ENCODE measurements at regions not wholly inside any gene's neighbourhood (a gene's known extent, or its start where the extent isn't known, plus 50 kb on each side); places are given as distances from the start of the nearest gene placed in this dataset.
"Not testable (repeated sequence)": the region's sequence is repeated elsewhere in the genome, so short reads cannot be mapped to it uniquely, and the experiment has no call there.

DNA sequence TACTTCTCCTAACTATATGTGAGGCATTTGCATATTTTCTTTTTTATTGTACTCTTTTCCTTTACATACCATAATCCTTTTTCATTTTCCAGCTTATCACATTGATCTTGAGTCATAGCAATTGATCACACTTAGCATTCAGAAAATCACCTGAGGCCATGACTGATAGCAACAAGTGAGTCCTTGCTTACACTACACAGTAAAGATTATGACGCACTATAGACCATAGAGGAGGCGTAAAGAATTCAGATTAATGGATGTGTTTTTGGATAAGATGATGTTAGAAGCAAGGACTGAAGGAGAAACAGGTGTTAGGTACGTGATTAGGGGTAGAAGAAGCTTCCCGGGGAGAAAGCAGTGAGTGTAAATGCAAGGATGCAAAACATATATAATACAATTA lies 637.7 kb downstream of the ETNK1 start:
- H3K4me3 ChIP-seq (ENCODE audit: insufficient read depth, low read length), result no peak overlapping the region
- TF ChIP-seq, protein P1, sequence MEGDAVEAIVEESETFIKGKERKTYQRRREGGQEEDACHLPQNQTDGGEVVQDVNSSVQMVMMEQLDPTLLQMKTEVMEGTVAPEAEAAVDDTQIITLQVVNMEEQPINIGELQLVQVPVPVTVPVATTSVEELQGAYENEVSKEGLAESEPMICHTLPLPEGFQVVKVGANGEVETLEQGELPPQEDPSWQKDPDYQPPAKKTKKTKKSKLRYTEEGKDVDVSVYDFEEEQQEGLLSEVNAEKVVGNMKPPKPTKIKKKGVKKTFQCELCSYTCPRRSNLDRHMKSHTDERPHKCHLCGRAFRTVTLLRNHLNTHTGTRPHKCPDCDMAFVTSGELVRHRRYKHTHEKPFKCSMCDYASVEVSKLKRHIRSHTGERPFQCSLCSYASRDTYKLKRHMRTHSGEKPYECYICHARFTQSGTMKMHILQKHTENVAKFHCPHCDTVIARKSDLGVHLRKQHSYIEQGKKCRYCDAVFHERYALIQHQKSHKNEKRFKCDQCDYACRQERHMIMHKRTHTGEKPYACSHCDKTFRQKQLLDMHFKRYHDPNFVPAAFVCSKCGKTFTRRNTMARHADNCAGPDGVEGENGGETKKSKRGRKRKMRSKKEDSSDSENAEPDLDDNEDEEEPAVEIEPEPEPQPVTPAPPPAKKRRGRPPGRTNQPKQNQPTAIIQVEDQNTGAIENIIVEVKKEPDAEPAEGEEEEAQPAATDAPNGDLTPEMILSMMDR (IDR thresholded peaks at IDR 0.05; ENCODE audit: extremely low read depth, low read depth, low read length), result no peak
- no peak for DNase-seq (ENCODE audit: insufficient read length, low spot score, missing footprints)
- no peaks in the 10 kb centered on the region for H4K20me1 ChIP-seq (ENCODE audit: insufficient read depth, low read length)
- no peaks in the 10 kb centered on the region for H3K36me3 ChIP-seq (ENCODE audit: insufficient read depth, low read length)
- H3K27ac ChIP-seq (ENCODE audit: low read depth, low read length), result no peak overlapping the region
- no peak overlapping the region for H3K4me2 ChIP-seq (ENCODE audit: insufficient read depth, low read length)
- no peaks in the 10 kb centered on the region for H3K27me3 ChIP-seq (ENCODE audit: insufficient read depth, low read length)
- H3K9me3 ChIP-seq (ENCODE audit: low read depth, low read length), result no peaks in the 10 kb centered on the region
- no peaks in the 10 kb centered on the region for H3K4me1 ChIP-seq (ENCODE audit: insufficient read depth, low read length)
- no peak overlapping the region for H2AFZ ChIP-seq (ENCODE audit: low read length)
- H3K79me2 ChIP-seq (ENCODE audit: insufficient read depth, low read length), result no peaks in the 10 kb centered on the region

DNA sequence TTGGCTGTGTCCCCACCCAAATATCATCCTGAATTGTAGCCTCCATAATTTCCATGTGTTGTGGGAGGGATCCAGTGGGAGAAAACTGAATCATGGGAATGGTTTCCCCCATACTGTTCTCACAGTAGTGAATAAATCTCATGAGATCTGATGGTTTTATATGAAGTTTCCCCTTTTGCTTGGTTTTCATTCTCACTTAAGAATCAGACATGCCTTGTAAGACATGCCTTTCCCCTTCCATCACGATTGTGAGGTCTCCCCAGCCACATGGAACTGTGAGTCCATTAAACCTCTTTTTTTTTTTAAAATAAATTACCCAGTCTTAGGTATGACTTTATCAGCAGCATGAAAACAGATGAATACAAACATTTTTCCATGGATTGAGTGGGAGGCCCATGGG lies 652.9 kb downstream of the ETNK1 start:
- Histone ChIP-seq H3K9me3 (ENCODE audit: low read depth, low read length) (no peaks in the 10 kb centered on the region), H4K20me1 (ENCODE audit: insufficient read depth, low read length) (no peaks in the 10 kb centered on the region), H3K27ac (ENCODE audit: low read depth, low read length) (no peak overlapping the region), H3K4me2 (ENCODE audit: insufficient read depth, low read length) (no peak overlapping the region), H3K36me3 (ENCODE audit: insufficient read depth, low read length) (no peaks in the 10 kb centered on the region), H3K4me3 (ENCODE audit: insufficient read depth, low read length) (no peak overlapping the region), H3K27me3 (ENCODE audit: insufficient read depth, low read length) (no peaks in the 10 kb centered on the region), H3K4me1 (ENCODE audit: insufficient read depth, low read length) (no peaks in the 10 kb centered on the region), H3K79me2 (ENCODE audit: insufficient read depth, low read length) (no peaks in the 10 kb centered on the region), H2AFZ (ENCODE audit: low read length) (no peak overlapping the region)
- TF ChIP-seq, protein P1 (IDR thresholded peaks at IDR 0.05; ENCODE audit: extremely low read depth, low read depth, low read length), result no peak
- no peak for DNase-seq (ENCODE audit: insufficient read length, low spot score, missing footprints)

DNA sequence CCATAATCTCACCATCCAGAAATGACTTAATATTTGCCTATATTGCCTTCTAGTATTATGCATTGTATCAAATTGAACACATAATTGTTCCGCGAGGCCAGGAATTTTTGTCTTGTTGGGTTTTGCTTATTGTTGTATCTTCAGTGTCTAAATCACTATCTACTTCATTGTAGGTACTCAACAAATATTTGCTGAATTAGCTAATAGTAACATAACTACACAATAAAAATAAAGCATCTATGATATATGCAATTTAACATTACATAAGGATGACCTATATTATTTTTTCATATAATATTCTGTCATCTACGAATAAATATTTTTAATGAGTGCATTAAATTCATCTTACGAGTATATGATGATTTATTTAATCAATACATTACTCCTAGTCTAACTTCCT lies 656.3 kb downstream of the ETNK1 start:
- TF ChIP-seq, protein P1 (IDR thresholded peaks at IDR 0.05; ENCODE audit: extremely low read depth, low read depth, low read length), result no peak
- H2AFZ ChIP-seq (ENCODE audit: low read length), result no peak overlapping the region

DNA sequence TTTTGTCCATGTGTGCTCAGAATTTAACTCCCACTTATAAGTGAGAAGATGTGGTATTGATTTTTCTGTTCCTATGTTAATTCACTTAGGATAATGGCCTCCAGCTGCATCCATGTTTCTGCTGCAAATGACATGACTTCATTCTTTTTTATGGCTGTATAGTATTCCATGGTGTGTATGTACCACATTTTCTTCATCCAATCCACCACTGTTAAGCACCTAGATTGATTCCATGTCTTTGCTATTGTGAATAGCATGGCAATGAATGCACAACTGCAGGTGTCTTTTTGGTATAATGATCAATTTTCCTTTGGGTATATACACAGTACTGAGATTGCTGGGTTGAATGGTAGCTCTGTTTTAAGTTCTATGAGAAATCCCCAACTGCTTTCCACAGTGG lies 657.7 kb downstream of the ETNK1 start:
- no peaks in the 10 kb centered on the region for H3K4me1 ChIP-seq (ENCODE audit: insufficient read depth, low read length)
- H3K27me3 ChIP-seq (ENCODE audit: insufficient read depth, low read length), result no peaks in the 10 kb centered on the region
- H4K20me1 ChIP-seq (ENCODE audit: insufficient read depth, low read length), result no peaks in the 10 kb centered on the region
- no peak overlapping the region for H3K4me3 ChIP-seq (ENCODE audit: insufficient read depth, low read length)
- no peaks in the 10 kb centered on the region for H3K9me3 ChIP-seq (ENCODE audit: low read depth, low read length)
- DNase-seq (ENCODE audit: insufficient read length, low spot score, missing footprints), result no peak
- H3K27ac ChIP-seq (ENCODE audit: low read depth, low read length), result no peak overlapping the region
- no peak overlapping the region for H3K4me2 ChIP-seq (ENCODE audit: insufficient read depth, low read length)
- no peak overlapping the region for H2AFZ ChIP-seq (ENCODE audit: low read length)
- TF ChIP-seq, protein P1 (IDR thresholded peaks at IDR 0.05; ENCODE audit: extremely low read depth, low read depth, low read length), result no peak
- no peaks in the 10 kb centered on the region for H3K79me2 ChIP-seq (ENCODE audit: insufficient read depth, low read length)
- H3K36me3 ChIP-seq (ENCODE audit: insufficient read depth, low read length), result no peaks in the 10 kb centered on the region

More for the DNA sequence above, 656.3 kb downstream of the ETNK1 start:
- H4K20me1 ChIP-seq (ENCODE audit: insufficient read depth, low read length), result no peaks in the 10 kb centered on the region
- DNase-seq (ENCODE audit: insufficient read length, low spot score, missing footprints), result no peak
- H3K4me1 ChIP-seq (ENCODE audit: insufficient read depth, low read length), result no peaks in the 10 kb centered on the region
- no peak overlapping the region for H3K4me3 ChIP-seq (ENCODE audit: insufficient read depth, low read length)
- H3K27me3 ChIP-seq (ENCODE audit: insufficient read depth, low read length), result no peaks in the 10 kb centered on the region
- no peak overlapping the region for H3K4me2 ChIP-seq (ENCODE audit: insufficient read depth, low read length)
- H3K27ac ChIP-seq (ENCODE audit: low read depth, low read length), result no peak overlapping the region
- no peaks in the 10 kb centered on the region for H3K79me2 ChIP-seq (ENCODE audit: insufficient read depth, low read length)
- no peaks in the 10 kb centered on the region for H3K9me3 ChIP-seq (ENCODE audit: low read depth, low read length)
- H3K36me3 ChIP-seq (ENCODE audit: insufficient read depth, low read length), result no peaks in the 10 kb centered on the region

DNA sequence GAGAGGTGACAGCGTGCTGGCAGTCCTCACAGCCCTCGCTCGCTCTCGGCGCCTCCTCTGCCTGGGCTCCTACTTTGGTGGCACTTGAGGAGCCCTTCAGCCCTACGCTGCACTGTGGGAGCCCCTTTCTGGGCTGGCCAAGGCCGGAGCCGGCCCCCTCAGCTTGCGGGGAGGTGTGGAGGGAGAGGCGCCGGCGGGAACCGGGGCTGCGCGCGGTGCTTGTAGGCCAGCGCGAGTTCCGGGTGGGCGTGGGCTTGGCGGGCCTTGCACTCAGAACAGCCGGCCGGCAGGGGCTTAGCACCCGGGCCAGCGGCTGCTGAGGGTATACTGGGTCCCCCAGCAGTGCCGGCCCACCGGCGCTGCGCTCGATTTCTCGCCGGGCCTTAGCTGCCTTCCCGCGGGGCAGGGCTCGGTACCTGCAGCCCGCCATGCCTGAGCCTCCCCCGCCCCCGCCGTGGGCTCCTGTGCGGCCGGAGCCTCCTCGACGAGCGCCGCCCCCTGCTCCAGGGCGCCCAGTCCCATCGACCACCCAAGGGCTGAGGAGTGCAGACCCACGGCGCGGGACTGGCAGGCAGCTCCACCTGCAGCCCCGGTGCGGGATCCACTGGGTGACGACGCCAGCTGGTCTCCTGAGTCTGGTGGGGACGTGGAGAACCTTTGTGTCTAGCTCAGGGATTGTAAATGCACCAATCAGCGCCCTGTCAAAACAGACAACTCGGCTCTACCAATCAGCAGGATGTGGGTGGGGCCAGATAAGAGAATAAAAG lies 661.0 kb downstream of the ETNK1 start:
- H3K4me2 ChIP-seq (ENCODE audit: insufficient read depth, low read length); H3K27me3 ChIP-seq (ENCODE audit: insufficient read depth, low read length); H3K27ac ChIP-seq (ENCODE audit: low read depth, low read length); H3K79me2 ChIP-seq (ENCODE audit: insufficient read depth, low read length); H3K4me3 ChIP-seq (ENCODE audit: insufficient read depth, low read length); H2AFZ ChIP-seq (ENCODE audit: low read length); H4K20me1 ChIP-seq (ENCODE audit: insufficient read depth, low read length); H3K4me1 ChIP-seq (ENCODE audit: insufficient read depth, low read length); DNase-seq (ENCODE audit: insufficient read length, low spot score, missing footprints); H3K9me3 ChIP-seq (ENCODE audit: low read depth, low read length); H3K36me3 ChIP-seq (ENCODE audit: insufficient read depth, low read length): not testable (repeated sequence)

Measured in osteoblast (primary cell).